ENCODE measurements at regions not wholly inside any gene's neighbourhood (a gene's known extent, or its start where the extent isn't known, plus 50 kb on each side); places are given as distances from the start of the nearest gene placed in this dataset.

DNA sequence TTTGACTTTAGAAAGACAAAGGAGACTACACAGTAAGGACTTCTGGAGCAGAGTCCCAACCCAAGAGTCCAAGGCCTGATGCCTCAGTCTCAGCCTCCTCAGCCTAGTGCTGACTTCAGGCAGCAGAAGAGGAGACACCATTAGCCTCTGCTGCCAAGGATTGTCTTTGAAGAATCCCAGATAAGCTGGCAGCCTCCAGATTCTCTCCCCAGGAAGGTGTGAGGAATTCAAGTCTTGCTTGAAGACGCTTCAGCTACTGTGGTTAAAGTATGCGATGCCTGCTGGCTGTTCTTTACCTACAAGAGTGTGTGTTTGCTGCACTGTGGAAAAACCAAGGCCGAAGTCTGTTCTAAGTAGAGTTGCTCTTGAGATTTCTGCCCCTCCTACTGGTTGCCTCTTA, 215.9 kb upstream of the TCF21 start:
- TF ChIP-seq CTCF (IDR thresholded peaks at IDR 0.05; ENCODE audit: extremely low read depth, low read depth, low read length) = no peak

DNA sequence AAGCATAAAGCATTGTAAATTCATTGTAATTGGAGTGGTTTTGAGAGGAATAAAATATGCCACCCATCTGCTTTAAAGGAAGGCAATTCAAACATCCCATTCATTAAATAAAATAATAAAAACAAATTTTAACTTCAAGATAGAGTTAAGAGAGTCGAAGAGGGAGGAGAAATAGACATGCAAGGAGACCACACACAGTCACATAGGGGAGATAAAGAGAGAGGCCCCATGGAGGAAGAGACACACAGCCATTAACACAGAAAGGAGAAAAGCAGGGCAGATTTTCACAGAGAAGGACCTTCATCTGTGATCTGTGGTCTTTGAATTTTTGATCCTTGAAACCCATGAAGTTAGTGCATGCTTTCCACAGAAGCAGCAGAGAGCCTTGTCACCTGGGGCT, 214.3 kb upstream of the TCF21 start:
- Histone ChIP-seq H3K4me3 (ENCODE audit: insufficient read depth, low read length) (no peak overlapping the region), H3K27ac (ENCODE audit: low read depth, low read length) (no peak overlapping the region), H3K36me3 (ENCODE audit: insufficient read depth, low read length) (no peaks in the 10 kb centered on the region), H3K4me1 (ENCODE audit: insufficient read depth, low read length) (no peaks in the 10 kb centered on the region), H3K9me3 (ENCODE audit: low read depth, low read length) (no peaks in the 10 kb centered on the region), H3K4me2 (ENCODE audit: insufficient read depth, low read length) (no peak overlapping the region), H4K20me1 (ENCODE audit: insufficient read depth, low read length) (no peaks in the 10 kb centered on the region), H3K27me3 (ENCODE audit: insufficient read depth, low read length) (no peaks in the 10 kb centered on the region), H2AFZ (ENCODE audit: low read length) (no peak overlapping the region), H3K79me2 (ENCODE audit: insufficient read depth, low read length) (no peaks in the 10 kb centered on the region)
- no peak for DNase-seq (ENCODE audit: insufficient read length, low spot score, missing footprints)
- TF ChIP-seq CTCF (IDR thresholded peaks at IDR 0.05; ENCODE audit: extremely low read depth, low read depth, low read length) = no peak

More for the DNA sequence above, 215.9 kb upstream of the TCF21 start:
- H2AFZ ChIP-seq (ENCODE audit: low read length) = peak overlapping the region; percentile 11
- H3K4me2 ChIP-seq (ENCODE audit: insufficient read depth, low read length) = no peak overlapping the region
- no peak overlapping the region for H3K27ac ChIP-seq (ENCODE audit: low read depth, low read length)
- no peaks in the 10 kb centered on the region for H4K20me1 ChIP-seq (ENCODE audit: insufficient read depth, low read length)
- no peaks in the 10 kb centered on the region for H3K4me1 ChIP-seq (ENCODE audit: insufficient read depth, low read length)
- H3K9me3 ChIP-seq (ENCODE audit: low read depth, low read length) = no peaks in the 10 kb centered on the region
- no peaks in the 10 kb centered on the region for H3K27me3 ChIP-seq (ENCODE audit: insufficient read depth, low read length)
- DNase-seq (ENCODE audit: insufficient read length, low spot score, missing footprints) = no peak
- no peaks in the 10 kb centered on the region for H3K79me2 ChIP-seq (ENCODE audit: insufficient read depth, low read length)
- H3K36me3 ChIP-seq (ENCODE audit: insufficient read depth, low read length) = no peaks in the 10 kb centered on the region
- no peak overlapping the region for H3K4me3 ChIP-seq (ENCODE audit: insufficient read depth, low read length)

DNA sequence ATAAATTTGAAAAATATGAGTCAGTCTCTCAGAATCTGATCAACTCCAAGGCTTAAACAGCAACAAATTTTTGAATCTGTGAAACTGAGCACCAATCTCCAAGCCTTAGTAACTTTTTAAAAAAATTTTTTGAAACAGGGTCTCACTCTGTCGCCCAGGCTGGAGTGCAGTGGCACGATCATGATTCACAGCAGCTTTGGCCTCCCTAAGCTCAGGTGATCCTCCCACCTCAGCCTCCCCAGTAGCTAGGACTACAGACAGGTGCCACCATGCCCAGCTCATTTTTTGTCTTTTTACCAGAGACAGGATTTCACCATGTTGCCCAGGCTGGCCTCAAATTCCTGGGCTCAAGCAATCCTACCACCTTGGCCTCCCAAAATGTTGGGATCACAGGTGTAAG, 207.9 kb upstream of the TCF21 start:
- Histone ChIP-seq H3K27ac (ENCODE audit: low read depth, low read length) (no peak overlapping the region), H3K4me3 (ENCODE audit: insufficient read depth, low read length) (no peak overlapping the region), H3K36me3 (ENCODE audit: insufficient read depth, low read length) (no peaks in the 10 kb centered on the region), H3K79me2 (ENCODE audit: insufficient read depth, low read length) (no peaks in the 10 kb centered on the region), H3K4me1 (ENCODE audit: insufficient read depth, low read length) (peaks cover 11% of the 10 kb centered on the region), H3K4me2 (ENCODE audit: insufficient read depth, low read length) (no peak overlapping the region), H2AFZ (ENCODE audit: low read length) (no peak overlapping the region), H3K9me3 (ENCODE audit: low read depth, low read length) (no peaks in the 10 kb centered on the region), H3K27me3 (ENCODE audit: insufficient read depth, low read length) (no peaks in the 10 kb centered on the region), H4K20me1 (ENCODE audit: insufficient read depth, low read length) (no peaks in the 10 kb centered on the region)
- no peak for TF ChIP-seq CTCF (IDR thresholded peaks at IDR 0.05; ENCODE audit: extremely low read depth, low read depth, low read length)
- DNase-seq (ENCODE audit: insufficient read length, low spot score, missing footprints) = no peak

GRCh38 chr6:133681891-133682290, 207.0 kb upstream of the TCF21 start:
- H3K79me2 ChIP-seq (ENCODE audit: insufficient read depth, low read length) = no peaks in the 10 kb centered on the region
- no peak overlapping the region for H3K4me3 ChIP-seq (ENCODE audit: insufficient read depth, low read length)
- H3K9me3 ChIP-seq (ENCODE audit: low read depth, low read length) = no peaks in the 10 kb centered on the region
- no peak for TF ChIP-seq CTCF (IDR thresholded peaks at IDR 0.05; ENCODE audit: extremely low read depth, low read depth, low read length)
- H3K4me1 ChIP-seq (ENCODE audit: insufficient read depth, low read length) = peaks cover 11% of the 10 kb centered on the region
- no peak for DNase-seq (ENCODE audit: insufficient read length, low spot score, missing footprints)
- H3K36me3 ChIP-seq (ENCODE audit: insufficient read depth, low read length) = no peaks in the 10 kb centered on the region
- H2AFZ ChIP-seq (ENCODE audit: low read length) = peak overlapping the region; percentile 80
- no peak overlapping the region for H3K27ac ChIP-seq (ENCODE audit: low read depth, low read length)
- no peak overlapping the region for H3K4me2 ChIP-seq (ENCODE audit: insufficient read depth, low read length)
- H3K27me3 ChIP-seq (ENCODE audit: insufficient read depth, low read length) = no peaks in the 10 kb centered on the region
- H4K20me1 ChIP-seq (ENCODE audit: insufficient read depth, low read length) = no peaks in the 10 kb centered on the region
